Liver (tissue), 8 donors: ENCODE measurements at regions not wholly inside any gene's neighbourhood (a gene's known extent, or its start where the extent isn't known, plus 50 kb on each side); places are given as distances from the start of the nearest gene placed in this dataset.

Experiments used
- DNase-seq: peaks from one replicate; pipeline ENCODE4 v3.0.0-alpha.2; 2017; ENCODE audit warnings: low spot score
- H3K27ac ChIP-seq, 2 donors: one replicate each; pipeline ENCODE4 v1.7.0; 2013; ENCODE audit warnings: inconsistent platforms in 2 of 2, low read length in 2 of 2, control low read depth in 1 of 2, low read depth in 1 of 2, mild to moderate bottlenecking in 1 of 2
- H3K27me3 ChIP-seq, 4 donors: one replicate each; pipeline versions ENCODE4 v1.6.1 to v1.7.0; 2013; ENCODE audit warnings: low read length in 3 of 4, inconsistent platforms in 1 of 4, mild to moderate bottlenecking in 1 of 4, moderate library complexity in 1 of 4; ENCODE audit not compliant: control insufficient read depth in 4 of 4, insufficient read depth in 4 of 4
- H3K36me3 ChIP-seq, 4 donors: one replicate each; pipeline versions ENCODE4 v1.6.1 to v1.7.0; 2013; ENCODE audit warnings: low read length in 3 of 4, mild to moderate bottlenecking in 3 of 4, low read depth in 1 of 4, moderate library complexity in 1 of 4; ENCODE audit not compliant: control insufficient read depth in 4 of 4, insufficient read depth in 3 of 4
- H3K4me1 ChIP-seq, 4 donors: one replicate each; pipeline versions ENCODE4 v1.6.1 to v1.7.0; 2013; ENCODE audit warnings: low read length in 3 of 4, mild to moderate bottlenecking in 3 of 4, moderate library complexity in 1 of 4; ENCODE audit not compliant: control insufficient read depth in 4 of 4, insufficient read depth in 4 of 4
- H3K4me3 ChIP-seq, 3 donors: one replicate each; pipeline versions ENCODE4 v1.6.1 to v1.7.0; 2013; ENCODE audit warnings: low read length in 3 of 3, control low read depth in 1 of 3, low read depth in 1 of 3, mild to moderate bottlenecking in 1 of 3
- H3K9ac ChIP-seq, 2 donors: one replicate each; pipeline ENCODE4 v1.7.0; 2013; ENCODE audit warnings: low read length in 2 of 2, mild to moderate bottlenecking in 2 of 2, moderate library complexity in 2 of 2, control low read depth in 1 of 2, low read depth in 1 of 2
- H3K9me3 ChIP-seq, 4 donors: one replicate each; pipeline versions ENCODE4 v1.6.1 to v1.7.0; 2013; ENCODE audit warnings: low read length in 3 of 4; ENCODE audit not compliant: control insufficient read depth in 4 of 4
- EGR1 ChIP-seq, 2 donors: IDR thresholded peaks; 2 replicates each; pipeline ENCODE4 v1.6.1; 2016 to 2018; ENCODE audit warnings: antibody characterized with exemption in 2 of 2, low read depth in 2 of 2
- HNF4G ChIP-seq: IDR thresholded peaks from 2 replicates; pipeline ENCODE4 v1.6.1; 2016; ENCODE audit warnings: antibody characterized with exemption
- JUND ChIP-seq, 2 donors: IDR thresholded peaks; 2 replicates each; pipeline ENCODE4 v1.6.1; 2016; ENCODE audit warnings: antibody characterized with exemption in 2 of 2
- NR2F2 ChIP-seq: IDR thresholded peaks from 2 replicates; pipeline ENCODE4 v1.6.1; 2016; ENCODE audit warnings: antibody characterized with exemption
- RXRA ChIP-seq, 2 donors: IDR thresholded peaks; 2 replicates each; pipeline ENCODE4 v1.6.1; 2017 to 2018; ENCODE audit warnings: antibody characterized with exemption in 2 of 2, mild to moderate bottlenecking in 1 of 2
- SP1 ChIP-seq: IDR thresholded peaks from 2 replicates; pipeline ENCODE4 v1.6.1; 2018; ENCODE audit warnings: antibody characterized with exemption, mild to moderate bottlenecking
- TAF1 ChIP-seq: conservative IDR thresholded peaks from 2 replicates; pipeline ENCODE4 v1.6.1; 2016; ENCODE audit warnings: antibody characterized with exemption, mild to moderate bottlenecking
- WGBS: extraction: QIAGEN DNeasy Blood & Tissue Kit; methylation state at CpG from one replicate; pipeline ENCODE4 v1.1.7; 2013; 5-methylcytosine and 5-hydroxymethylcytosine counted together
- TF ChIP-seq, protein P1 (sequence below): fragments of 150-350 bp; IDR thresholded peaks from 2 replicates; pipeline ENCODE4 v1.5.1; 2017; ENCODE audit warnings: improper control_type of control experiment, low read depth, low read length; ENCODE audit not compliant: missing input control
- TF ChIP-seq, protein P2 (sequence below): IDR thresholded peaks from 2 replicates; pipeline ENCODE4 v1.6.1; 2016; ENCODE audit warnings: antibody characterized with exemption
- TF ChIP-seq, protein P3 (sequence below): IDR thresholded peaks from 2 replicates; pipeline ENCODE4 v1.6.1; 2016; ENCODE audit warnings: antibody characterized with exemption
- donor health status: healthy.
- donor health status: healthy.
- donor health status: healthy.
- donor health status: healthy.
- donor health status: healthy.

DNA sequence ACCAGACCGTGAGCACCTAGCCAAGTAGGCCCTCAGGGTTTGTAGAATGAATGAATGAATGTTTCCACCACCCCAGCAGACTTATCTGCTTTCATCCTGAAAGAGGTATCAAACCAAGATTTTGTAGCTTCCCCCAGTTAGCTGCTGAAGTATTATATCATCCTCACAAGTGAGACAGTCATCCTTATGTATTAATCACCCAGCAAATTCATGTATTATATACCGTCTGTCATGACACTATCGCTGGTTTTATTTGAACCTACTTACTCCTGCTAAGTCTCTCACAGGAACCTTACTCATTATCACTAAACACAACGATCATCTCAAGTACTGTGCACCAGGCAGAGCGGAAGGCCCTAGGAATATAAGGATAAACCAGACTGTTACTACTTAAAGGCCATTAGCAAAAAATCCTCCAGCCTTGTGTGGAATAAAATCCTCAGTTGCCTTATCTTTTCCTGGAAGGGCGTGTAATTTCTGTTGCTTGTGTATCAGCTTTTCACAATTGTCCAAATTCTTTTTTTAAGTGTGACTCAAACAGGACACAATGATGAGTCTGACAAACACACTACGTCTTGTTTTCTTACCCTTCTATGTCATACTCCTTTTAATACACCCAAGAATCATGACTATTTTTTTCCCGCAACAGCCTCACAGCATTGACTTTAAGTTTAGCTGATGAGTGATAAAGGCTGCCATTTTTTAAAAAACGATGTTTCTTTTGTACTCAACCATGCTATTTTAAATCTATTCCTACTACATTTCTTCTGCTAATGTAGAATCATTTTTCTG, 176.1 kb upstream of the KLF14 start:
- DNase-seq, result no peak
- TF ChIP-seq, protein P1, sequence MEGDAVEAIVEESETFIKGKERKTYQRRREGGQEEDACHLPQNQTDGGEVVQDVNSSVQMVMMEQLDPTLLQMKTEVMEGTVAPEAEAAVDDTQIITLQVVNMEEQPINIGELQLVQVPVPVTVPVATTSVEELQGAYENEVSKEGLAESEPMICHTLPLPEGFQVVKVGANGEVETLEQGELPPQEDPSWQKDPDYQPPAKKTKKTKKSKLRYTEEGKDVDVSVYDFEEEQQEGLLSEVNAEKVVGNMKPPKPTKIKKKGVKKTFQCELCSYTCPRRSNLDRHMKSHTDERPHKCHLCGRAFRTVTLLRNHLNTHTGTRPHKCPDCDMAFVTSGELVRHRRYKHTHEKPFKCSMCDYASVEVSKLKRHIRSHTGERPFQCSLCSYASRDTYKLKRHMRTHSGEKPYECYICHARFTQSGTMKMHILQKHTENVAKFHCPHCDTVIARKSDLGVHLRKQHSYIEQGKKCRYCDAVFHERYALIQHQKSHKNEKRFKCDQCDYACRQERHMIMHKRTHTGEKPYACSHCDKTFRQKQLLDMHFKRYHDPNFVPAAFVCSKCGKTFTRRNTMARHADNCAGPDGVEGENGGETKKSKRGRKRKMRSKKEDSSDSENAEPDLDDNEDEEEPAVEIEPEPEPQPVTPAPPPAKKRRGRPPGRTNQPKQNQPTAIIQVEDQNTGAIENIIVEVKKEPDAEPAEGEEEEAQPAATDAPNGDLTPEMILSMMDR, result no peak
- TF ChIP-seq TAF1, result no peak
- TF ChIP-seq, protein P2, sequence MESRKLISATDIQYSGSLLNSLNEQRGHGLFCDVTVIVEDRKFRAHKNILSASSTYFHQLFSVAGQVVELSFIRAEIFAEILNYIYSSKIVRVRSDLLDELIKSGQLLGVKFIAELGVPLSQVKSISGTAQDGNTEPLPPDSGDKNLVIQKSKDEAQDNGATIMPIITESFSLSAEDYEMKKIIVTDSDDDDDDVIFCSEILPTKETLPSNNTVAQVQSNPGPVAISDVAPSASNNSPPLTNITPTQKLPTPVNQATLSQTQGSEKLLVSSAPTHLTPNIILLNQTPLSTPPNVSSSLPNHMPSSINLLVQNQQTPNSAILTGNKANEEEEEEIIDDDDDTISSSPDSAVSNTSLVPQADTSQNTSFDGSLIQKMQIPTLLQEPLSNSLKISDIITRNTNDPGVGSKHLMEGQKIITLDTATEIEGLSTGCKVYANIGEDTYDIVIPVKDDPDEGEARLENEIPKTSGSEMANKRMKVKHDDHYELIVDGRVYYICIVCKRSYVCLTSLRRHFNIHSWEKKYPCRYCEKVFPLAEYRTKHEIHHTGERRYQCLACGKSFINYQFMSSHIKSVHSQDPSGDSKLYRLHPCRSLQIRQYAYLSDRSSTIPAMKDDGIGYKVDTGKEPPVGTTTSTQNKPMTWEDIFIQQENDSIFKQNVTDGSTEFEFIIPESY, result no peak
- TF ChIP-seq, protein P3, sequence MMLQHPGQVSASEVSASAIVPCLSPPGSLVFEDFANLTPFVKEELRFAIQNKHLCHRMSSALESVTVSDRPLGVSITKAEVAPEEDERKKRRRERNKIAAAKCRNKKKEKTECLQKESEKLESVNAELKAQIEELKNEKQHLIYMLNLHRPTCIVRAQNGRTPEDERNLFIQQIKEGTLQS, result no peak
- Histone ChIP-seq H3K4me3 (no peak overlapping the region), H3K27ac (peak overlapping the region; percentile 9 to 31), H3K9me3 (no peaks in the 10 kb centered on the region), H3K9ac (no peak overlapping the region), H3K4me1 (peaks cover 9 to 48% (median 24%) of the 10 kb centered on the region in 4 donors), H3K36me3 (no peaks in the 10 kb centered on the region), H3K27me3 (no peaks in the 10 kb centered on the region)
- 82% methylated on average over 9 of the region's 9 CpGs for WGBS

DNA sequence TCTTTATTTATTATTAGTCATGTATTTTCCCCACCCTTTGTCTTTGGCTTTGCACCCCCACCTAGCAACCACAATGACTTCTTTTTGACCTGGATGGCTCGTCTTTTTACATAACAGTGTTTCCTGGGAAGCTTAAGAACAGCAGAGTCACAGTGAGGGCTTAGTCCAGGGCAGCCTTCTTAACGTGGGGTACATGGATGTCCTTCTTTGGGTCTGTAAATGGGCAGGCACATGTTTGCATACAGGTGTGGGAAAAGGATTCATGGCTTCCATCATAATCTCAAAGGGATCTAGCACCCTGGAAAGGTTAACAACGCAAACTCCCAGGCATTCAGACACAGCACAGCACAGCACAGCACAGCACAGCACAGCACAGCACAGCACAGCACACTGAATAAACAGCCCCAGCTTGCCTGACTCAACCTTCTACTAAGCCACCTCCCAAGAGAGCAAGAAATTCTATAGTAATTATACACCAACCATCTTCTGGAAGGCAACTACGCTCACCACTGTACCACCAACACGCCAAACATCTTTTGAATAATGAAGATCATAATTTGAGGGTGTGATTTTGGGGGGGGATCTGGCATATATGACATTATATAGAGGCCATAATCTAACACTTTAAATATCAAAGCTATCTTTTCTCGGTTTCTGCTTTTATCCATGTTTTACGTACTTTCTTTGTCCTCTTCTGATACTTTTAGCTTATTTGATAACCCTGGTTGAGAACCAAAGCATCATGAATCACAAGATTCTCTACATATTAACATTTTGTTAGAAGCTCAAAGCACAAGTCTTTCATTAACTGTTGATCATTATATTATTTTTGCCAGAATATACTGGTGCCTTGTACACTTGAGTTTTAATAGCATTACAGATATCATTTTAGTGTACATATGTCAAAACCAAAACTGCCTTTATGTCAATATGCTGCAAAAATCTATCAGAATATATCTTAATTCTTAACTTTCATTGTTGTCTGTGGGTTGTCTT, 177.2 kb upstream of the KLF14 start:
- no peaks in the 10 kb centered on the region for H3K9me3 ChIP-seq
- H3K27me3 ChIP-seq, result no peaks in the 10 kb centered on the region
- peak overlapping the region; percentile 80 to 92 for H3K9ac ChIP-seq
- peak overlapping the region; percentile 86 to 93 for H3K27ac ChIP-seq
- H3K4me3 ChIP-seq, result peak overlapping the region in 2 of 3 donors; percentile 44 to 69
- DNase-seq, result no peak
- no peaks in the 10 kb centered on the region for H3K36me3 ChIP-seq
- WGBS, result 74% methylated on average over 7 of the region's 7 CpGs
- peaks cover 4 to 54% (median 30%) of the 10 kb centered on the region in 4 donors for H3K4me1 ChIP-seq
- TF ChIP-seq NR2F2 (no peak), RXRA (IDR thresholded peaks at IDR 0.05) (no peak), HNF4G (no peak), EGR1 (IDR thresholded peaks at IDR 0.05; ENCODE audit: low read depth in 2 of 2) (no peak), TAF1 (no peak), JUND (IDR thresholded peaks at IDR 0.05) (no peak), SP1 (no peak)
- TF ChIP-seq, protein P2, result no peak
